ENCODE measurements at regions not wholly inside any gene's neighbourhood (a gene's known extent, or its start where the extent isn't known, plus 50 kb on each side); places are given as distances from the start of the nearest gene placed in this dataset.

DNA sequence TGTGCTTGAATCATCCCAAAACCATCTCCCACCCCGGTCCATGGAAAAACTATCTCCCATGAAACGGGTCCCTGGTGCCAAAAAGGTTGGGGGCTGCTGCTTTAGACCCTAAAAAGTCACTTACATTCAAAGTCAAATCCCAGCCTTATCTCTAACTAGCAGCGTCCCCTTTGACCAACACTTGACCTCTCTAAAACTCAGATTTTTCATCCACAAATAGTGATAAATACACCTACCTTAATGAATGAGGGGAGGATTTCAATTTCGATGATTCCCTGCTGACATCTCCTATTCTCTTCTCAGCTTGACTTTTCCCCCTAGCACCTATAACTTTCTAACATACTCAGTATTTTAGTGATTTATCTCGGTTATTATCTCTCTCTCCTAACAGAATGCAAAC lies 137.3 kb downstream of the BTG1 start:
- TF ChIP-seq, protein P1, sequence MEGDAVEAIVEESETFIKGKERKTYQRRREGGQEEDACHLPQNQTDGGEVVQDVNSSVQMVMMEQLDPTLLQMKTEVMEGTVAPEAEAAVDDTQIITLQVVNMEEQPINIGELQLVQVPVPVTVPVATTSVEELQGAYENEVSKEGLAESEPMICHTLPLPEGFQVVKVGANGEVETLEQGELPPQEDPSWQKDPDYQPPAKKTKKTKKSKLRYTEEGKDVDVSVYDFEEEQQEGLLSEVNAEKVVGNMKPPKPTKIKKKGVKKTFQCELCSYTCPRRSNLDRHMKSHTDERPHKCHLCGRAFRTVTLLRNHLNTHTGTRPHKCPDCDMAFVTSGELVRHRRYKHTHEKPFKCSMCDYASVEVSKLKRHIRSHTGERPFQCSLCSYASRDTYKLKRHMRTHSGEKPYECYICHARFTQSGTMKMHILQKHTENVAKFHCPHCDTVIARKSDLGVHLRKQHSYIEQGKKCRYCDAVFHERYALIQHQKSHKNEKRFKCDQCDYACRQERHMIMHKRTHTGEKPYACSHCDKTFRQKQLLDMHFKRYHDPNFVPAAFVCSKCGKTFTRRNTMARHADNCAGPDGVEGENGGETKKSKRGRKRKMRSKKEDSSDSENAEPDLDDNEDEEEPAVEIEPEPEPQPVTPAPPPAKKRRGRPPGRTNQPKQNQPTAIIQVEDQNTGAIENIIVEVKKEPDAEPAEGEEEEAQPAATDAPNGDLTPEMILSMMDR (IDR thresholded peaks at IDR 0.05; ENCODE audit: insufficient read depth, low read length), result no peak
- no peak for TF ChIP-seq REST (IDR thresholded peaks at IDR 0.05; ENCODE audit: insufficient replicate concordance, low read depth)
- TF ChIP-seq POLR2AphosphoS5 (IDR thresholded peaks at IDR 0.05; ENCODE audit: low read depth), result no peak
- TF ChIP-seq GABPA (IDR thresholded peaks at IDR 0.05; ENCODE audit: low read depth), result no peak
